ENCODE measurements at regions not wholly inside any gene's neighbourhood (a gene's known extent, or its start where the extent isn't known, plus 50 kb on each side); places are given as distances from the start of the nearest gene placed in this dataset.

- no peak for TF ChIP-seq CTCF (IDR thresholded peaks at IDR 0.05)
- H3K27ac Mint-ChIP-seq = no peak overlapping the region
- Histone ChIP-seq H3K27ac (ENCODE audit: low read depth in 1 of 2, low read length in 2 of 2) (no peak overlapping the region), H3K4me1 (ENCODE audit: insufficient read depth, low read length) (no peaks in the 10 kb centered on the region), H3K36me3 (ENCODE audit: insufficient read depth, low read length) (no peaks in the 10 kb centered on the region), H3K9me3 (ENCODE audit: control insufficient read depth in 1 of 2, insufficient read depth in 1 of 2, low read length in 2 of 2) (peaks cover 0 to 4% of the 10 kb centered on the region in 2 experiments), H3K27me3 (ENCODE audit: control insufficient read depth in 1 of 2, insufficient read depth in 2 of 2, low read length in 2 of 2) (no peaks in the 10 kb centered on the region), H3K4me3 (ENCODE audit: low read length) (no peak overlapping the region)
- H3K9me3 Mint-ChIP-seq = peaks cover 10% of the 10 kb centered on the region
- DNase-seq (no peak), ATAC-seq (ENCODE audit: poor library complexity) (no peak)
- H3K4me1 Mint-ChIP-seq (ENCODE audit: low read depth) = no peaks in the 10 kb centered on the region
- H3K4me3 Mint-ChIP-seq = no peak overlapping the region
- intact Hi-C loops (cut with DNase I, micrococcal nuclease) = no loop called here
- ChIA-PET POLR2A (interaction anchor here (0.7 kb wide), 1 partner anchor 1826 kb away, joined by 3 read pairs; no protein-coding TSS in a partner anchor), CTCF (no interaction called here)
- H3K36me3 Mint-ChIP-seq (ENCODE audit: low read depth) = no peaks in the 10 kb centered on the region
- no peaks in the 10 kb centered on the region for H3K27me3 Mint-ChIP-seq
Measured at GRCh38 chr1:82538876-82539275, 738.1 kb downstream of the ADGRL2 start.

GRCh38 chr1:82534996-82535395, 734.3 kb downstream of the ADGRL2 start:
- Histone ChIP-seq H3K27me3 (ENCODE audit: control insufficient read depth in 1 of 2, insufficient read depth in 2 of 2, low read length in 2 of 2) (no peaks in the 10 kb centered on the region), H3K9me3 (ENCODE audit: control insufficient read depth in 1 of 2, insufficient read depth in 1 of 2, low read length in 2 of 2) (peaks cover 0 to 4% of the 10 kb centered on the region in 2 experiments), H3K4me1 (ENCODE audit: insufficient read depth, low read length) (no peaks in the 10 kb centered on the region), H3K4me3 (ENCODE audit: low read length) (no peak overlapping the region), H3K27ac (ENCODE audit: low read depth in 1 of 2, low read length in 2 of 2) (no peak overlapping the region), H3K36me3 (ENCODE audit: insufficient read depth, low read length) (no peaks in the 10 kb centered on the region)
- ChIA-PET POLR2A (no interaction called here), CTCF (no interaction called here)
- ATAC-seq (ENCODE audit: poor library complexity) (no peak), DNase-seq (no peak)
- Mint-ChIP-seq H3K27me3 (no peaks in the 10 kb centered on the region), H3K4me1 (ENCODE audit: low read depth) (no peaks in the 10 kb centered on the region), H3K4me3 (no peak overlapping the region), H3K36me3 (ENCODE audit: low read depth) (no peaks in the 10 kb centered on the region), H3K9me3 (peaks cover 2% of the 10 kb centered on the region), H3K27ac (no peak overlapping the region)
- no peak for TF ChIP-seq CTCF (IDR thresholded peaks at IDR 0.05)
- intact Hi-C loops (cut with DNase I, micrococcal nuclease) = no loop called here

GRCh38 chr1:82525378-82525777, 724.6 kb downstream of the ADGRL2 start:
- Histone ChIP-seq H3K27ac (ENCODE audit: low read depth in 1 of 2, low read length in 2 of 2) (no peak overlapping the region), H3K4me1 (ENCODE audit: insufficient read depth, low read length) (no peaks in the 10 kb centered on the region), H3K9me3 (ENCODE audit: control insufficient read depth in 1 of 2, insufficient read depth in 1 of 2, low read length in 2 of 2) (no peaks in the 10 kb centered on the region), H3K4me3 (ENCODE audit: low read length) (no peak overlapping the region), H3K36me3 (ENCODE audit: insufficient read depth, low read length) (no peaks in the 10 kb centered on the region), H3K27me3 (ENCODE audit: control insufficient read depth in 1 of 2, insufficient read depth in 2 of 2, low read length in 2 of 2) (no peaks in the 10 kb centered on the region)
- no peaks in the 10 kb centered on the region for H3K4me1 Mint-ChIP-seq (ENCODE audit: low read depth)
- CTCF ChIA-PET = no interaction called here
- intact Hi-C loops (cut with DNase I, micrococcal nuclease) = no loop called here
- ATAC-seq (ENCODE audit: poor library complexity) (no peak), DNase-seq (no peak)
- POLR2A ChIA-PET = no interaction called here
- H3K27me3 Mint-ChIP-seq = no peaks in the 10 kb centered on the region
- no peak overlapping the region for H3K4me3 Mint-ChIP-seq
- TF ChIP-seq CTCF (IDR thresholded peaks at IDR 0.05) = no peak
- no peak overlapping the region for H3K27ac Mint-ChIP-seq
- no peaks in the 10 kb centered on the region for H3K36me3 Mint-ChIP-seq (ENCODE audit: low read depth)
- no peaks in the 10 kb centered on the region for H3K9me3 Mint-ChIP-seq
